GF-D8 (cell line): ENCODE measurements at regions not wholly inside any gene's neighbourhood (a gene's known extent, or its start where the extent isn't known, plus 50 kb on each side); places are given as distances from the start of the nearest gene placed in this dataset.

Experiments
- DNase-seq: peaks from one replicate; lab custom pipeline; 2025; lab: John Stamatoyannopoulos, UW

GRCh38 chr20:24738981-24739633, 210.0 kb upstream of the CST7 start:
- DNase-seq: no peak

- DNase-seq: no peak
Observed at GRCh38 chr20:24739746-24740145, 209.3 kb upstream of the CST7 start.

GRCh38 chr20:24741493-24742072, 207.5 kb upstream of the CST7 start:
- no peak for DNase-seq

- DNase-seq: no peak
Observed at GRCh38 chr20:24742436-24742835, 206.6 kb upstream of the CST7 start.

- DNase-seq: no peak
Observed at GRCh38 chr20:24742989-24743388, 206.1 kb upstream of the CST7 start.

- no peak for DNase-seq
Observed at GRCh38 chr20:24743641-24744040, 205.4 kb upstream of the CST7 start.

- no peak for DNase-seq
Observed at GRCh38 chr20:24744747-24745146, 204.3 kb upstream of the CST7 start.

GRCh38 chr20:24745206-24745605, 203.9 kb upstream of the CST7 start:
- no peak for DNase-seq

- DNase-seq: no peak
Observed at GRCh38 chr20:24745617-24746350, 203.3 kb upstream of the CST7 start.

- DNase-seq: no peak
Observed at GRCh38 chr20:24746351-24746685, 202.8 kb upstream of the CST7 start.

- DNase-seq: no peak
Observed at GRCh38 chr20:24747010-24747712, 201.9 kb upstream of the CST7 start.

GRCh38 chr20:24747881-24748595, 201.0 kb upstream of the CST7 start:
- DNase-seq: no peak

GRCh38 chr20:24751551-24751950, 197.5 kb upstream of the CST7 start:
- DNase-seq: no peak

GRCh38 chr20:24752612-24753011, 196.5 kb upstream of the CST7 start:
- no peak for DNase-seq

GRCh38 chr20:24753130-24753529, 195.9 kb upstream of the CST7 start:
- no peak for DNase-seq

- no peak for DNase-seq
Observed at GRCh38 chr20:24754691-24755090, 194.4 kb upstream of the CST7 start.

- DNase-seq: no peak
Observed at GRCh38 chr20:24755411-24755922, 193.6 kb upstream of the CST7 start.

- DNase-seq: no peak
Observed at GRCh38 chr20:24756292-24757025, 192.6 kb upstream of the CST7 start.

GRCh38 chr20:24761220-24762065, 187.6 kb upstream of the CST7 start:
- no peak for DNase-seq

- no peak for DNase-seq
Observed at GRCh38 chr20:24762371-24762770, 186.7 kb upstream of the CST7 start.
